Smooth muscle cell (in vitro differentiated cells): ENCODE measurements at regions not wholly inside any gene's neighbourhood (a gene's known extent, or its start where the extent isn't known, plus 50 kb on each side); places are given as distances from the start of the nearest gene placed in this dataset.

Experiments
- DNase-seq: peaks from one replicate; lab custom pipeline; 2025; ENCODE audit not compliant: unreplicated experiment; lab: John Stamatoyannopoulos, UW
- H2AFZ ChIP-seq: fragments of 200-600 bp; sonication (generic); 2 replicates; pipeline ENCODE4 v1.6.0; 2016; ENCODE audit warnings: antibody characterized with exemption, low read depth, mild to moderate bottlenecking
- H3F3A ChIP-seq: fragments of 200-600 bp; sonication (generic); 2 replicates; pipeline ENCODE4 v1.6.0; 2017; ENCODE audit warnings: antibody characterized with exemption, low read depth
- H3K27ac ChIP-seq: fragments of 200-600 bp; sonication (generic); 2 replicates; pipeline ENCODE4 v1.5.1; 2016; ENCODE audit warnings: low read depth, mild to moderate bottlenecking
- H3K27me3 ChIP-seq: fragments of 200-600 bp; sonication (generic); 2 replicates; pipeline ENCODE4 v1.6.1; 2016; ENCODE audit warnings: low read depth, mild to moderate bottlenecking
- H3K36me3 ChIP-seq: fragments of 200-600 bp; sonication (generic); 2 replicates; pipeline ENCODE4 v1.5.1; 2016; ENCODE audit warnings: low read depth
- H3K4me1 ChIP-seq: fragments of 200-600 bp; sonication (generic); 2 replicates; pipeline ENCODE4 v1.5.1; 2016; ENCODE audit warnings: low read depth
- H3K4me2 ChIP-seq: fragments of 200-600 bp; sonication (generic); 2 replicates; pipeline ENCODE4 v1.6.0; 2016; ENCODE audit warnings: mild to moderate bottlenecking
- H3K4me3 ChIP-seq: fragments of 200-600 bp; sonication (generic); 2 replicates; pipeline ENCODE4 v1.5.1; 2016; ENCODE audit warnings: mild to moderate bottlenecking
- H3K79me2 ChIP-seq: fragments of 200-600 bp; sonication (generic); 2 replicates; pipeline ENCODE4 v1.6.0; 2016; ENCODE audit warnings: low read depth, mild to moderate bottlenecking
- H3K9ac ChIP-seq: fragments of 200-600 bp; sonication (generic); 2 replicates; pipeline ENCODE4 v1.6.0; 2016; ENCODE audit warnings: low read depth
- H3K9me3 ChIP-seq: fragments of 200-600 bp; sonication (generic); replicated peaks from 2 replicates; pipeline ENCODE4 v1.5.1; 2016; ENCODE audit warnings: low read depth
- H4K20me1 ChIP-seq: fragments of 200-600 bp; sonication (generic); 2 replicates; pipeline ENCODE4 v1.6.0; 2016; ENCODE audit warnings: low read depth
- CTCF ChIP-seq: fragments of 200-600 bp; sonication (generic); IDR thresholded peaks from 2 replicates; pipeline ENCODE4 v1.5.1; 2017; ENCODE audit warnings: borderline replicate concordance, mild to moderate bottlenecking, antibody characterized with exemption; ENCODE audit not compliant: insufficient read depth, poor library complexity, severe bottlenecking
- WGBS: methylation state at CpG from one replicate; pipeline ENCODE4 v1.1.7; 2016; ENCODE audit warnings: low lambda C conversion rate; 5-methylcytosine and 5-hydroxymethylcytosine counted together

GRCh38 chr7:121488111-121488650 is 92.1 kb upstream of the FAM3C start:
- peaks cover 10% of the 10 kb centered on the region for H3K4me1 ChIP-seq
- no peak for DNase-seq
- no peak overlapping the region for H3K4me3 ChIP-seq
- WGBS, result 97% methylated on average over 3 of the region's 3 CpGs
- H3K9me3 ChIP-seq, result no peaks in the 10 kb centered on the region
- no peak overlapping the region for H3K9ac ChIP-seq
- H3K79me2 ChIP-seq, result peaks cover 95% of the 10 kb centered on the region
- TF ChIP-seq CTCF, result no peak
- no peak overlapping the region for H3K4me2 ChIP-seq
- H3K27me3 ChIP-seq, result no peaks in the 10 kb centered on the region
- peak overlapping the region; percentile 3 for H3K27ac ChIP-seq
- H2AFZ ChIP-seq, result no peak overlapping the region
- peaks cover 7% of the 10 kb centered on the region for H3K36me3 ChIP-seq
- H3F3A ChIP-seq, result peaks cover 7% of the 10 kb centered on the region
- H4K20me1 ChIP-seq, result peaks cover 100% of the 10 kb centered on the region

- peak overlapping the region; percentile 14 for H3K27ac ChIP-seq
- H2AFZ ChIP-seq, result no peak overlapping the region
- H3K4me3 ChIP-seq, result no peak overlapping the region
- H3K9me3 ChIP-seq, result no peaks in the 10 kb centered on the region
- no peak overlapping the region for H3K9ac ChIP-seq
- peaks cover 100% of the 10 kb centered on the region for H4K20me1 ChIP-seq
- H3K79me2 ChIP-seq, result peaks cover 93% of the 10 kb centered on the region
- no peak for TF ChIP-seq CTCF
- peaks cover 7% of the 10 kb centered on the region for H3K36me3 ChIP-seq
- peaks cover 25% of the 10 kb centered on the region for H3K4me1 ChIP-seq
- no peaks in the 10 kb centered on the region for H3K27me3 ChIP-seq
- no peak for DNase-seq
- peaks cover 14% of the 10 kb centered on the region for H3F3A ChIP-seq
- 100% methylated on average over 1 of the region's 1 CpG for WGBS
- H3K4me2 ChIP-seq, result no peak overlapping the region
Observed at GRCh38 chr7:121486590-121486989, 90.5 kb upstream of the FAM3C start.

GRCh38 chr7:121485467-121486243 is 89.5 kb upstream of the FAM3C start:
- Histone ChIP-seq H3K36me3 (peaks cover 7% of the 10 kb centered on the region), H3K4me3 (no peak overlapping the region), H4K20me1 (peaks cover 100% of the 10 kb centered on the region), H3K79me2 (peaks cover 85% of the 10 kb centered on the region), H3K27me3 (no peaks in the 10 kb centered on the region), H3K27ac (peak overlapping the region; percentile 38), H3F3A (peaks cover 16% of the 10 kb centered on the region), H3K9me3 (no peaks in the 10 kb centered on the region), H3K9ac (no peak overlapping the region), H3K4me2 (peak overlapping the region; percentile 8), H3K4me1 (peaks cover 35% of the 10 kb centered on the region), H2AFZ (no peak overlapping the region)
- DNase-seq, result no peak
- 81% methylated on average over 7 of the region's 7 CpGs for WGBS
- TF ChIP-seq CTCF, result no peak
